ENCODE measurements at regions not wholly inside any gene's neighbourhood (a gene's known extent, or its start where the extent isn't known, plus 50 kb on each side); places are given as distances from the start of the nearest gene placed in this dataset.

DNA sequence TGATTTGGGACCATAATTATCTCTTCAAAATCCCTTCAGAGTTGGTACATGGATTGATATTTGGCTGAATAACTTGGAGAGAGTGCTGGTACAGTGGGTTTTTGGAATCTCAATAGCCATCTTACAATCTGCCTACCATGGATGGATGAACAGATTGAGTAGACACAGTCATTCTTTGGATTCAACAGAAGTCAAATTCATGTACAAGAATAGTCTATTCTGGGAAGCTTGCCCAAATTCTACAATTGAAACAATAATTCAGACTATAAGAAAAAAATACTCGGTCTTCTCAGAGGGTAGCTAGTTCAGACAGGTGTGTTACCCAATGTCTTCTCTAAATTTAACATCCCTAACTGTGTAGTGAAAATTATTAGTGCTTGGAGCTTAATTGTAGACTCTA, 574.0 kb downstream of the LRRIQ3 start:
- no peaks in the 10 kb centered on the region for H3K79me2 ChIP-seq (ENCODE audit: control insufficient read depth, insufficient read depth, low read length)
- H2AFZ ChIP-seq (ENCODE audit: low read depth, low read length), result no peak overlapping the region
- no peaks in the 10 kb centered on the region for H3K9me3 ChIP-seq (replicated peaks; ENCODE audit: control insufficient read depth, insufficient read depth, low read length)
- H3K4me2 ChIP-seq (ENCODE audit: insufficient read depth, low read length), result no peak overlapping the region
- H3K4me1 ChIP-seq (ENCODE audit: control insufficient read depth, extremely low read depth, insufficient read depth, low read length), result no peaks in the 10 kb centered on the region
- TF ChIP-seq GATA2 (IDR thresholded peaks at IDR 0.05; ENCODE audit: insufficient read depth, insufficient read length, low read depth, low read length), result no peak
- TF ChIP-seq, protein P1, sequence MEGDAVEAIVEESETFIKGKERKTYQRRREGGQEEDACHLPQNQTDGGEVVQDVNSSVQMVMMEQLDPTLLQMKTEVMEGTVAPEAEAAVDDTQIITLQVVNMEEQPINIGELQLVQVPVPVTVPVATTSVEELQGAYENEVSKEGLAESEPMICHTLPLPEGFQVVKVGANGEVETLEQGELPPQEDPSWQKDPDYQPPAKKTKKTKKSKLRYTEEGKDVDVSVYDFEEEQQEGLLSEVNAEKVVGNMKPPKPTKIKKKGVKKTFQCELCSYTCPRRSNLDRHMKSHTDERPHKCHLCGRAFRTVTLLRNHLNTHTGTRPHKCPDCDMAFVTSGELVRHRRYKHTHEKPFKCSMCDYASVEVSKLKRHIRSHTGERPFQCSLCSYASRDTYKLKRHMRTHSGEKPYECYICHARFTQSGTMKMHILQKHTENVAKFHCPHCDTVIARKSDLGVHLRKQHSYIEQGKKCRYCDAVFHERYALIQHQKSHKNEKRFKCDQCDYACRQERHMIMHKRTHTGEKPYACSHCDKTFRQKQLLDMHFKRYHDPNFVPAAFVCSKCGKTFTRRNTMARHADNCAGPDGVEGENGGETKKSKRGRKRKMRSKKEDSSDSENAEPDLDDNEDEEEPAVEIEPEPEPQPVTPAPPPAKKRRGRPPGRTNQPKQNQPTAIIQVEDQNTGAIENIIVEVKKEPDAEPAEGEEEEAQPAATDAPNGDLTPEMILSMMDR (IDR thresholded peaks at IDR 0.05; ENCODE audit: extremely low read depth in 1 of 2, insufficient read depth in 1 of 2, low read depth in 1 of 2, low read length in 2 of 2), result no peak
- TF ChIP-seq JUN (IDR thresholded peaks at IDR 0.05; ENCODE audit: borderline replicate concordance, insufficient read depth, insufficient read length, low read depth), result no peak
- no peak for TF ChIP-seq FOS (IDR thresholded peaks at IDR 0.05; ENCODE audit: borderline replicate concordance, insufficient read depth, low read length)
- TF ChIP-seq, protein P2, sequence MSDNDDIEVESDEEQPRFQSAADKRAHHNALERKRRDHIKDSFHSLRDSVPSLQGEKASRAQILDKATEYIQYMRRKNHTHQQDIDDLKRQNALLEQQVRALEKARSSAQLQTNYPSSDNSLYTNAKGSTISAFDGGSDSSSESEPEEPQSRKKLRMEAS (IDR thresholded peaks at IDR 0.05; ENCODE audit: insufficient read depth, insufficient read length), result no peak
- no peak for TF ChIP-seq EZH2 (IDR thresholded peaks at IDR 0.05; ENCODE audit: borderline replicate concordance, low read depth, low read length, severe bottlenecking)
- no peak for TF ChIP-seq POLR2AphosphoS5 (IDR thresholded peaks at IDR 0.05; ENCODE audit: insufficient read depth, low read depth, low read length)
- TF ChIP-seq POLR2A (IDR thresholded peaks at IDR 0.05; ENCODE audit: low read depth, low read length), result no peak
- no peak for TF ChIP-seq MYC (IDR thresholded peaks at IDR 0.05; ENCODE audit: low read depth, low read length)
- dilution Hi-C loops (cut with MboI; ENCODE audit: extremely low pct_ligation_motif_present, low sequenced_read_pairs), result no loop called here
- no peaks in the 10 kb centered on the region for H4K20me1 ChIP-seq (replicated peaks; ENCODE audit: control insufficient read depth, extremely low read depth, insufficient read depth, low read length)
- ChIA-PET POLR2A (no interaction called here), CTCF (no interaction called here)
- no TSS peak for BruUV-seq (replicated peaks)
- no peaks in the 10 kb centered on the region for H3K36me3 ChIP-seq (ENCODE audit: control insufficient read depth in 2 of 2, extremely low read depth in 1 of 2, insufficient read depth in 2 of 2, low read length in 2 of 2)
- no peaks in the 10 kb centered on the region for H3K27me3 ChIP-seq (ENCODE audit: control insufficient read depth in 2 of 2, insufficient read depth in 2 of 2, low read length in 2 of 2)
- H3K4me3 ChIP-seq (replicated peaks in 1 of 3; ENCODE audit: insufficient read depth in 1 of 3, low read depth in 1 of 3, low read length in 3 of 3), result no peak overlapping the region
- no peaks in the 10 kb centered on the region for H3K9me1 ChIP-seq (replicated peaks; ENCODE audit: control insufficient read depth, extremely low read depth, insufficient read depth, low read length)
- intact Hi-C loops (cut with micrococcal nuclease), result no loop called here
- DNase-seq (ENCODE audit: low read depth, low spot score) (no peak), FAIRE-seq (no peak)
- no peak overlapping the region for H3K9ac ChIP-seq (replicated peaks; ENCODE audit: extremely low read depth, insufficient read depth, low read length)
- H3K27ac ChIP-seq (ENCODE audit: insufficient read depth, low read depth, low read length), result no peak overlapping the region

Measured in endothelial cell of umbilical vein (primary cell).